ENCODE measurements at regions not wholly inside any gene's neighbourhood (a gene's known extent, or its start where the extent isn't known, plus 50 kb on each side); places are given as distances from the start of the nearest gene placed in this dataset.

- Mint-ChIP-seq H3K27ac (no peak overlapping the region), H3K4me3 (no peak overlapping the region), H3K4me1 (no peaks in the 10 kb centered on the region), H3K36me3 (no peaks in the 10 kb centered on the region), H3K9me3 (no peaks in the 10 kb centered on the region), H3K27me3 (ENCODE audit: insufficient read depth, low read depth) (no peaks in the 10 kb centered on the region)
- no peaks in the 10 kb centered on the region for H3F3A ChIP-seq (ENCODE audit: low read depth)
- no peak for DNase-seq (ENCODE audit: low spot score)
- no peaks in the 10 kb centered on the region for H3K9me3 ChIP-seq (ENCODE audit: low read depth)
- no peaks in the 10 kb centered on the region for H3K79me2 ChIP-seq (ENCODE audit: low read depth)
- H3K4me3 ChIP-seq: no peak overlapping the region
- no peaks in the 10 kb centered on the region for H4K20me1 ChIP-seq (ENCODE audit: low read depth)
- H3K27ac ChIP-seq: no peak overlapping the region
- H3K4me1 ChIP-seq: no peaks in the 10 kb centered on the region
- H3K36me3 ChIP-seq: no peaks in the 10 kb centered on the region
- no peak overlapping the region for H2AFZ ChIP-seq (replicated peaks)
- H3K27me3 ChIP-seq: no peaks in the 10 kb centered on the region
- H3K9ac ChIP-seq: no peak overlapping the region
- TF ChIP-seq EZH2phosphoT487 (IDR thresholded peaks at IDR 0.05) (no peak), EZH2 (IDR thresholded peaks at IDR 0.05) (no peak), CTCF (IDR thresholded peaks at IDR 0.05) (no peak)
- H3K4me2 ChIP-seq: no peak overlapping the region
Measured at GRCh38 chr3:18739099-18739433, 313.9 kb upstream of the SATB1 start.

- Histone ChIP-seq H3K27me3 (no peaks in the 10 kb centered on the region), H2AFZ (replicated peaks) (no peak overlapping the region), H3K79me2 (ENCODE audit: low read depth) (no peaks in the 10 kb centered on the region), H3K4me1 (no peaks in the 10 kb centered on the region), H3K9me3 (ENCODE audit: low read depth) (no peaks in the 10 kb centered on the region), H3K4me2 (no peak overlapping the region), H3K4me3 (no peak overlapping the region), H3K27ac (no peak overlapping the region), H4K20me1 (ENCODE audit: low read depth) (no peaks in the 10 kb centered on the region), H3K9ac (no peak overlapping the region), H3F3A (ENCODE audit: low read depth) (no peaks in the 10 kb centered on the region), H3K36me3 (no peaks in the 10 kb centered on the region)
- no peaks in the 10 kb centered on the region for H3K4me1 Mint-ChIP-seq
- DNase-seq (ENCODE audit: low spot score): no peak
- no peak overlapping the region for H3K4me3 Mint-ChIP-seq
- no peaks in the 10 kb centered on the region for H3K27me3 Mint-ChIP-seq (ENCODE audit: insufficient read depth, low read depth)
- no peaks in the 10 kb centered on the region for H3K9me3 Mint-ChIP-seq
- H3K36me3 Mint-ChIP-seq: no peaks in the 10 kb centered on the region
- H3K27ac Mint-ChIP-seq: no peak overlapping the region
- TF ChIP-seq EZH2phosphoT487 (IDR thresholded peaks at IDR 0.05) (no peak), CTCF (IDR thresholded peaks at IDR 0.05) (no peak), EZH2 (IDR thresholded peaks at IDR 0.05) (no peak)
Measured at GRCh38 chr3:18738393-18739098, 313.4 kb upstream of the SATB1 start.

GRCh38 chr3:18735005-18735404 lies 309.9 kb upstream of the SATB1 start:
- Mint-ChIP-seq H3K9me3 (no peaks in the 10 kb centered on the region), H3K36me3 (no peaks in the 10 kb centered on the region), H3K4me3 (no peak overlapping the region), H3K27me3 (ENCODE audit: insufficient read depth, low read depth) (no peaks in the 10 kb centered on the region), H3K4me1 (peaks cover 15% of the 10 kb centered on the region), H3K27ac (no peak overlapping the region)
- no peaks in the 10 kb centered on the region for H3K9me3 ChIP-seq (ENCODE audit: low read depth)
- peaks cover 4% of the 10 kb centered on the region for H4K20me1 ChIP-seq (ENCODE audit: low read depth)
- H3K4me3 ChIP-seq: no peak overlapping the region
- no peaks in the 10 kb centered on the region for H3K79me2 ChIP-seq (ENCODE audit: low read depth)
- H3F3A ChIP-seq (ENCODE audit: low read depth): no peaks in the 10 kb centered on the region
- H3K4me2 ChIP-seq: no peak overlapping the region
- H2AFZ ChIP-seq (replicated peaks): no peak overlapping the region
- H3K27me3 ChIP-seq: peaks cover 11% of the 10 kb centered on the region
- TF ChIP-seq CTCF (IDR thresholded peaks at IDR 0.05) (no peak), EZH2 (IDR thresholded peaks at IDR 0.05) (no peak), EZH2phosphoT487 (IDR thresholded peaks at IDR 0.05) (no peak)
- H3K27ac ChIP-seq: no peak overlapping the region
- no peak for DNase-seq (ENCODE audit: low spot score)
- no peaks in the 10 kb centered on the region for H3K36me3 ChIP-seq
- peaks cover 19% of the 10 kb centered on the region for H3K4me1 ChIP-seq
- no peak overlapping the region for H3K9ac ChIP-seq

Measured in neural progenitor cell (in vitro differentiated cells).